ENCODE measurements at regions not wholly inside any gene's neighbourhood (a gene's known extent, or its start where the extent isn't known, plus 50 kb on each side); places are given as distances from the start of the nearest gene placed in this dataset.

GRCh38 chr10:70996549-70996948 lies 108.2 kb upstream of the PCBD1 start:
- TF ChIP-seq POLR2AphosphoS5 (IDR thresholded peaks at IDR 0.05; ENCODE audit: low read depth, low read length) (no peak), REST (IDR thresholded peaks at IDR 0.05; ENCODE audit: insufficient read depth in 1 of 2, low read depth in 2 of 2, low read length in 2 of 2) (no peak), TAF1 (IDR thresholded peaks at IDR 0.05; ENCODE audit: borderline replicate concordance, insufficient read depth, low read length) (no peak), FOXP2 (optimal IDR thresholded peaks at IDR 0.05; ENCODE audit: borderline replicate concordance, extremely low read depth, extremely low read length, insufficient read depth) (no peak), SIN3A (IDR thresholded peaks at IDR 0.05; ENCODE audit: borderline replicate concordance, insufficient read depth, low read length) (no peak)

GRCh38 chr10:70997236-70997635 lies 108.9 kb upstream of the PCBD1 start:
- no peak for TF ChIP-seq REST (IDR thresholded peaks at IDR 0.05; ENCODE audit: insufficient read depth in 1 of 2, low read depth in 2 of 2, low read length in 2 of 2)
- no peak for TF ChIP-seq POLR2AphosphoS5 (IDR thresholded peaks at IDR 0.05; ENCODE audit: low read depth, low read length)
- TF ChIP-seq SIN3A (IDR thresholded peaks at IDR 0.05; ENCODE audit: borderline replicate concordance, insufficient read depth, low read length) = no peak
- no peak for TF ChIP-seq TAF1 (IDR thresholded peaks at IDR 0.05; ENCODE audit: borderline replicate concordance, insufficient read depth, low read length)
- TF ChIP-seq FOXP2 (optimal IDR thresholded peaks at IDR 0.05; ENCODE audit: borderline replicate concordance, extremely low read depth, extremely low read length, insufficient read depth) = no peak

- TF ChIP-seq REST (IDR thresholded peaks at IDR 0.05; ENCODE audit: insufficient read depth in 1 of 2, low read depth in 2 of 2, low read length in 2 of 2) (no peak), SIN3A (IDR thresholded peaks at IDR 0.05; ENCODE audit: borderline replicate concordance, insufficient read depth, low read length) (no peak), TAF1 (IDR thresholded peaks at IDR 0.05; ENCODE audit: borderline replicate concordance, insufficient read depth, low read length) (no peak), POLR2AphosphoS5 (IDR thresholded peaks at IDR 0.05; ENCODE audit: low read depth, low read length) (no peak), FOXP2 (optimal IDR thresholded peaks at IDR 0.05; ENCODE audit: borderline replicate concordance, extremely low read depth, extremely low read length, insufficient read depth) (no peak)
Measured at GRCh38 chr10:70998086-70998485, 109.7 kb upstream of the PCBD1 start.

- no peak for TF ChIP-seq TAF1 (IDR thresholded peaks at IDR 0.05; ENCODE audit: borderline replicate concordance, insufficient read depth, low read length)
- no peak for TF ChIP-seq REST (IDR thresholded peaks at IDR 0.05; ENCODE audit: insufficient read depth in 1 of 2, low read depth in 2 of 2, low read length in 2 of 2)
- TF ChIP-seq SIN3A (IDR thresholded peaks at IDR 0.05; ENCODE audit: borderline replicate concordance, insufficient read depth, low read length) = no peak
- TF ChIP-seq FOXP2 (optimal IDR thresholded peaks at IDR 0.05; ENCODE audit: borderline replicate concordance, extremely low read depth, extremely low read length, insufficient read depth) = no peak
- TF ChIP-seq POLR2AphosphoS5 (IDR thresholded peaks at IDR 0.05; ENCODE audit: low read depth, low read length) = no peak
Measured at GRCh38 chr10:71001470-71001869, 113.1 kb upstream of the PCBD1 start.

All from PFSK-1 (cell line).